Osteoblast (primary cell): ENCODE measurements at regions not wholly inside any gene's neighbourhood (a gene's known extent, or its start where the extent isn't known, plus 50 kb on each side); places are given as distances from the start of the nearest gene placed in this dataset.

Experiments
- DNase-seq: peaks from one replicate; pipeline ENCODE4 v3.0.0; 2011; ENCODE audit warnings: low spot score, mixed read lengths; ENCODE audit not compliant: insufficient read length; ENCODE audit errors: missing footprints
- H2AFZ ChIP-seq: 2 replicates; pipeline ENCODE4 v1.6.0; 2011; ENCODE audit warnings: mild to moderate bottlenecking, low read length
- H3K27ac ChIP-seq: 2 replicates; pipeline ENCODE4 v1.5.1; 2011; ENCODE audit warnings: mild to moderate bottlenecking, low read depth, low read length, moderate library complexity
- H3K27me3 ChIP-seq: 2 replicates; pipeline ENCODE4 v1.6.0; 2012; ENCODE audit warnings: mild to moderate bottlenecking, control low read depth, inconsistent platforms, low read length, moderate library complexity; ENCODE audit not compliant: insufficient read depth
- H3K36me3 ChIP-seq: 2 replicates; pipeline ENCODE4 v1.5.1; 2011; ENCODE audit warnings: mild to moderate bottlenecking, low read length, control low read depth, moderate library complexity; ENCODE audit not compliant: insufficient read depth
- H3K4me1 ChIP-seq: 2 replicates; pipeline ENCODE4 v1.5.1; 2011; ENCODE audit warnings: mild to moderate bottlenecking, low read length, control low read depth, moderate library complexity; ENCODE audit not compliant: insufficient read depth
- H3K4me2 ChIP-seq: 2 replicates; pipeline ENCODE4 v1.6.0; 2011; ENCODE audit warnings: mild to moderate bottlenecking, low read length; ENCODE audit not compliant: insufficient read depth
- H3K4me3 ChIP-seq: fragments of 200-600 bp; sonication (generic); 3 replicates; pipeline ENCODE4 v1.5.1; 2012; ENCODE audit warnings: mild to moderate bottlenecking, low read length, inconsistent platforms; ENCODE audit not compliant: insufficient read depth
- H3K79me2 ChIP-seq: 2 replicates; pipeline ENCODE4 v1.6.0; 2012; ENCODE audit warnings: mild to moderate bottlenecking, low read length, control low read depth, inconsistent platforms; ENCODE audit not compliant: insufficient read depth
- H3K9me3 ChIP-seq: 2 replicates; pipeline ENCODE4 v1.5.1; 2011; ENCODE audit warnings: low read depth, low read length, control low read depth
- H4K20me1 ChIP-seq: 2 replicates; pipeline ENCODE4 v1.6.0; 2012; ENCODE audit warnings: mild to moderate bottlenecking, low read length, control low read depth; ENCODE audit not compliant: insufficient read depth
- CTCF ChIP-seq: IDR thresholded peaks from 2 replicates; pipeline ENCODE4 v1.5.1; 2011; ENCODE audit warnings: mild to moderate bottlenecking, low read depth, low read length, moderate library complexity; ENCODE audit errors: extremely low read depth

GRCh38 chr10:125468278-125468677 lies 214.7 kb downstream of the TEX36 start:
- no peak for DNase-seq
- TF ChIP-seq CTCF: no peak
- no peaks in the 10 kb centered on the region for H3K79me2 ChIP-seq

GRCh38 chr10:125466685-125467084 lies 216.3 kb downstream of the TEX36 start:
- Histone ChIP-seq H3K4me2 (no peak overlapping the region), H4K20me1 (no peaks in the 10 kb centered on the region), H3K36me3 (no peaks in the 10 kb centered on the region), H3K4me3 (no peak overlapping the region), H2AFZ (no peak overlapping the region), H3K9me3 (no peaks in the 10 kb centered on the region), H3K79me2 (no peaks in the 10 kb centered on the region), H3K27ac (no peak overlapping the region), H3K4me1 (no peaks in the 10 kb centered on the region), H3K27me3 (no peaks in the 10 kb centered on the region)
- no peak for TF ChIP-seq CTCF
- DNase-seq: no peak

More at GRCh38 chr10:125468278-125468677, 214.7 kb downstream of the TEX36 start:
- no peak overlapping the region for H3K4me2 ChIP-seq
- no peaks in the 10 kb centered on the region for H3K9me3 ChIP-seq
- H2AFZ ChIP-seq: no peak overlapping the region
- H3K4me1 ChIP-seq: no peaks in the 10 kb centered on the region
- no peaks in the 10 kb centered on the region for H3K36me3 ChIP-seq
- no peak overlapping the region for H3K27ac ChIP-seq
- H4K20me1 ChIP-seq: no peaks in the 10 kb centered on the region
- H3K27me3 ChIP-seq: peaks cover 3% of the 10 kb centered on the region
- H3K4me3 ChIP-seq: no peak overlapping the region

- no peak overlapping the region for H2AFZ ChIP-seq
- no peaks in the 10 kb centered on the region for H3K9me3 ChIP-seq
- H3K4me3 ChIP-seq: no peak overlapping the region
- no peak overlapping the region for H3K4me2 ChIP-seq
- no peak overlapping the region for H3K27ac ChIP-seq
- no peaks in the 10 kb centered on the region for H3K79me2 ChIP-seq
- H3K4me1 ChIP-seq: no peaks in the 10 kb centered on the region
- peaks cover 2% of the 10 kb centered on the region for H3K27me3 ChIP-seq
- H3K36me3 ChIP-seq: no peaks in the 10 kb centered on the region
- no peaks in the 10 kb centered on the region for H4K20me1 ChIP-seq
- no peak for DNase-seq
- TF ChIP-seq CTCF: no peak
Observed at GRCh38 chr10:125462845-125463244, 220.1 kb downstream of the TEX36 start.

GRCh38 chr10:125460326-125460725 lies 222.6 kb downstream of the TEX36 start:
- DNase-seq: no peak
- H3K4me3 ChIP-seq: no peak overlapping the region
- H3K27ac ChIP-seq: no peak overlapping the region
- H3K79me2 ChIP-seq: no peaks in the 10 kb centered on the region
- no peaks in the 10 kb centered on the region for H3K36me3 ChIP-seq
- no peaks in the 10 kb centered on the region for H4K20me1 ChIP-seq
- TF ChIP-seq CTCF: no peak
- H3K27me3 ChIP-seq: peaks cover 2% of the 10 kb centered on the region
- no peaks in the 10 kb centered on the region for H3K4me1 ChIP-seq
- no peak overlapping the region for H3K4me2 ChIP-seq
- no peaks in the 10 kb centered on the region for H3K9me3 ChIP-seq
- H2AFZ ChIP-seq: no peak overlapping the region
